CD4-positive, alpha-beta T cell (primary cell): ENCODE measurements at regions not wholly inside any gene's neighbourhood (a gene's known extent, or its start where the extent isn't known, plus 50 kb on each side); places are given as distances from the start of the nearest gene placed in this dataset.

Experiments used
- ATAC-seq: fragments of 200-7000 bp; cut with Tn5 transposase; one replicate; pipeline ENCODE4 v1.10.0; 2022; ENCODE audit warnings: mild to moderate bottlenecking; ENCODE audit not compliant: poor library complexity
- CTCF ChIA-PET: fragments of 350-600 bp; sonication (Branson Sonifier 250); formaldehyde crosslinking; loops from one replicate; lab custom pipeline; 2021; ENCODE audit warnings: antibody characterized with exemption, inconsistent platforms; lab: Charles Lee
- POLR2A ChIA-PET: fragments of 350-600 bp; sonication (Branson Sonifier 250); formaldehyde crosslinking; loops from one replicate; lab custom pipeline; 2021; ENCODE audit warnings: antibody characterized with exemption, inconsistent platforms; lab: Charles Lee
- DNase-seq, 14 experiments: peaks; one replicate each; pipeline ENCODE4 v3.0.0-alpha.2; 2013 to 2020; ENCODE audit warnings: mixed read lengths in 2 of 14
- H3K27ac ChIP-seq, 2 donors: one replicate each; pipeline versions ENCODE4 v1.5.1 to v1.7.0; 2013; ENCODE audit warnings: low read length in 2 of 2, low read depth in 1 of 2, mild to moderate bottlenecking in 1 of 2
- H3K27me3 ChIP-seq, 2 experiments: 1 replicate in 1 of 2; 2 replicates in 1 of 2; pipeline versions ENCODE4 v1.6.1 to v1.7.0; 2013; ENCODE audit warnings: low read length in 2 of 2, control low read depth in 1 of 2, mild to moderate bottlenecking in 1 of 2, moderate library complexity in 1 of 2; ENCODE audit not compliant: insufficient read depth in 2 of 2, control insufficient read depth in 1 of 2
- H3K36me3 ChIP-seq: one replicate; pipeline ENCODE4 v1.6.1; 2013; ENCODE audit warnings: low read length, control low read depth; ENCODE audit not compliant: insufficient read depth
- H3K4me1 ChIP-seq: one replicate; pipeline ENCODE4 v1.6.1; 2013; ENCODE audit warnings: low read length, control low read depth; ENCODE audit not compliant: insufficient read depth
- H3K4me3 ChIP-seq: one replicate; pipeline ENCODE4 v1.5.1; 2013; ENCODE audit warnings: mild to moderate bottlenecking, low read length, moderate library complexity
- H3K9me3 ChIP-seq, 2 experiments: 1 replicate in 1 of 2; 2 replicates in 1 of 2; pipeline versions ENCODE4 v1.6.1 to v1.7.0; 2013; ENCODE audit warnings: low read length in 2 of 2, mild to moderate bottlenecking in 2 of 2, control low read depth in 1 of 2, moderate library complexity in 1 of 2; ENCODE audit not compliant: control insufficient read depth in 1 of 2, insufficient read depth in 1 of 2
- H3K27ac Mint-ChIP-seq: one replicate; pipeline ENCODE4 v1.8.0; 2020; ENCODE audit warnings: mixed read lengths
- H3K27me3 Mint-ChIP-seq: one replicate; pipeline ENCODE4 v1.8.0; 2021; ENCODE audit warnings: mixed read lengths
- H3K36me3 Mint-ChIP-seq: one replicate; pipeline ENCODE4 v1.8.0; 2021; ENCODE audit warnings: low read depth, mixed read lengths
- H3K4me1 Mint-ChIP-seq: one replicate; pipeline ENCODE4 v1.8.0; 2021; ENCODE audit warnings: low read depth, mixed read lengths
- H3K4me3 Mint-ChIP-seq: one replicate; pipeline ENCODE4 v1.8.0; 2020; ENCODE audit warnings: mild to moderate bottlenecking, mixed read lengths
- H3K9me3 Mint-ChIP-seq: one replicate; pipeline ENCODE4 v1.8.0; 2020; ENCODE audit warnings: mixed read lengths
- intact Hi-C, 2 experiments: fragments of 100-400 bp; cut with DNase I in 1 of 2; cut with micrococcal nuclease in 1 of 2; formaldehyde crosslinking; loops; one replicate each; pipeline versions ENCODE4 v1.15.1 to v1.9.0; 2023 to 2025; cut with DNase I, micrococcal nuclease
- TF ChIP-seq, protein P1 (sequence below): fragments of 200-600 bp; IDR thresholded peaks from one replicate; pipeline ENCODE4 v1.8.0; 2022; ENCODE audit warnings: antibody characterized with exemption, mild to moderate bottlenecking

DNA sequence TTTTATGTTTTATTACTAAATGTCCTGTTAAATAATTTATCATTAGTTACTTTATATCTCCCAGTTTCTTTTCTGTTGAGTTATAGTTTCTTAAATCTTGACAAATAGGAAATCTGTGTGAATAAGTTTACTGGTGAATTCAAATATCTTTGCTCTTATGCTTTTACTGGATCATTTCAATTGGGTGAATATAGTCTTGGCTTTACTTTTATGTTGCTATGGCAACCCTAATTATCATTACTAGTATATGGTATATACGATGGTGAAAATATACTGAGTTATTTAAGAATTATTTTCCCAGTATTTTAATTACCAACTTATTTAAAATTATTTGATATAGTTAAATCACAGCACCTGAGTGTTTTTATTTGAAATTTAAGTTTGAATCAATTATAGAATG is 363.0 kb downstream of the CDH10 start:
- no peak overlapping the region for H3K4me3 ChIP-seq
- DNase-seq: no peak
- Mint-ChIP-seq H3K36me3 (no peaks in the 10 kb centered on the region), H3K4me3 (no peak overlapping the region), H3K27me3 (no peaks in the 10 kb centered on the region), H3K4me1 (no peaks in the 10 kb centered on the region), H3K9me3 (peaks cover 12% of the 10 kb centered on the region), H3K27ac (no peak overlapping the region)
- TF ChIP-seq, protein P1, sequence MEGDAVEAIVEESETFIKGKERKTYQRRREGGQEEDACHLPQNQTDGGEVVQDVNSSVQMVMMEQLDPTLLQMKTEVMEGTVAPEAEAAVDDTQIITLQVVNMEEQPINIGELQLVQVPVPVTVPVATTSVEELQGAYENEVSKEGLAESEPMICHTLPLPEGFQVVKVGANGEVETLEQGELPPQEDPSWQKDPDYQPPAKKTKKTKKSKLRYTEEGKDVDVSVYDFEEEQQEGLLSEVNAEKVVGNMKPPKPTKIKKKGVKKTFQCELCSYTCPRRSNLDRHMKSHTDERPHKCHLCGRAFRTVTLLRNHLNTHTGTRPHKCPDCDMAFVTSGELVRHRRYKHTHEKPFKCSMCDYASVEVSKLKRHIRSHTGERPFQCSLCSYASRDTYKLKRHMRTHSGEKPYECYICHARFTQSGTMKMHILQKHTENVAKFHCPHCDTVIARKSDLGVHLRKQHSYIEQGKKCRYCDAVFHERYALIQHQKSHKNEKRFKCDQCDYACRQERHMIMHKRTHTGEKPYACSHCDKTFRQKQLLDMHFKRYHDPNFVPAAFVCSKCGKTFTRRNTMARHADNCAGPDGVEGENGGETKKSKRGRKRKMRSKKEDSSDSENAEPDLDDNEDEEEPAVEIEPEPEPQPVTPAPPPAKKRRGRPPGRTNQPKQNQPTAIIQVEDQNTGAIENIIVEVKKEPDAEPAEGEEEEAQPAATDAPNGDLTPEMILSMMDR: no peak
- ChIA-PET POLR2A (no interaction called here), CTCF (no interaction called here)
- no peaks in the 10 kb centered on the region for H3K36me3 ChIP-seq
- ATAC-seq: no peak
- intact Hi-C loops: no loop called here
- no peaks in the 10 kb centered on the region for H3K4me1 ChIP-seq
- H3K27ac ChIP-seq: no peak overlapping the region
- peaks cover 0 to 7% of the 10 kb centered on the region in 2 experiments for H3K9me3 ChIP-seq
- no peaks in the 10 kb centered on the region for H3K27me3 ChIP-seq

DNA sequence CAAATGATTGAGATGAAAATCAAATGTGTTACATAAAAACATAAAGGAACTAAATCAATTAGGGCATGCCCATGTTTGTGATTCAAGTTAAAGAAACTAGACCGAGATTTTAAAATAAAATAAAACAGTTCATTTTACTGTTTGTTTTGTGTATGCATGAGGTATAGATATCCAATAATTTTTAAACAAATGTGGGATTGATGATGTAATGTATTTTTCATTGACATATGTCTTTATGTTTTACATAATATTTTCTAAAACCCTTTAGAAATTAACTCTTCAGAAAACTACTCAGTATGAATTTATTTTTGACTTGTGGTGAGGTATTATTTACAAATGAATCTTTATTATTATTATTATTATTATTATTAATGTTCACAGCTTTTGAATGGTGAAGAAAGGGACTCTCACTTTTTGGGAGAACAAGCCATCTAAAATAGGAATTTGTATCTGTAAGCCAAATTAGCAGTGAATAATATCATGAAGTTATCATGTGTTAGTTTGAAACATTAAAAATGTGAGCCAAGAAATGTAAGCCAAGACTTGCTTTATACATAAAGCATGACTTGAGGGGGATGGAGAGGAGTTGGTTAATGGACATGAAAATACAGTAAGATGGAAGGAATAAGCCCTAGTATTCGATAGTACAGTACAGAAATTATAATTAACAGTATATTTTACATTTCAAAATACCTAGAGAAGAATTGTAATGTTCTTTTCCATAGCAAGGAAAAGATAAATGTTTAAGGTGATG is 355.0 kb downstream of the CDH10 start:
- Mint-ChIP-seq H3K9me3 (no peaks in the 10 kb centered on the region), H3K36me3 (no peaks in the 10 kb centered on the region), H3K27me3 (no peaks in the 10 kb centered on the region), H3K4me3 (no peak overlapping the region), H3K4me1 (no peaks in the 10 kb centered on the region), H3K27ac (no peak overlapping the region)
- intact Hi-C loops: no loop called here
- ChIA-PET CTCF (no interaction called here), POLR2A (no interaction called here)
- Histone ChIP-seq H3K4me3 (no peak overlapping the region), H3K4me1 (no peaks in the 10 kb centered on the region), H3K27ac (no peak overlapping the region), H3K9me3 (peaks cover 0 to 5% of the 10 kb centered on the region in 2 experiments), H3K36me3 (no peaks in the 10 kb centered on the region), H3K27me3 (no peaks in the 10 kb centered on the region)
- ATAC-seq: no peak
- no peak for DNase-seq
- TF ChIP-seq, protein P1: no peak

DNA sequence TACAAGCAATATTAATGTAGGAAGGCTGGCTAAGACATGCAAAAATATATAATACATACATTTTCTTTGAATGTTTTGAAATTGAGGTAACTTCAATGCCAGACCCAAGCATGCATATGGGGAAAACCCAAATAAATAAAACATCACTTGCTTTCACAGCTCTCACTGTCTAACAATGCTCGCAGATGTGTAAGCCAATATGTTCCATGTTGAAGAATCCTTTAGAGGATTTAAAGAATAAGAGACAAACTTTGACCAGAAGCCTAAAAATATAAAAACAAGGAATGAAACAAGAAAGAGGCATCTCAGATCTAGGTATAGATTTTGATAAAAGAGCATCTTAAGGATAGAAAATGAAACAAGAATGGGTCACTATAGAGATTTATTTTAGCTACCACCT is 354.2 kb downstream of the CDH10 start:
- POLR2A ChIA-PET: no interaction called here
- CTCF ChIA-PET: no interaction called here
- Mint-ChIP-seq H3K27me3 (no peaks in the 10 kb centered on the region), H3K36me3 (no peaks in the 10 kb centered on the region), H3K4me3 (no peak overlapping the region), H3K27ac (no peak overlapping the region), H3K4me1 (no peaks in the 10 kb centered on the region), H3K9me3 (peaks cover 5% of the 10 kb centered on the region)
- Histone ChIP-seq H3K27ac (no peak overlapping the region), H3K4me1 (no peaks in the 10 kb centered on the region), H3K4me3 (no peak overlapping the region), H3K36me3 (no peaks in the 10 kb centered on the region), H3K9me3 (peaks cover 0 to 8% of the 10 kb centered on the region in 2 experiments), H3K27me3 (no peaks in the 10 kb centered on the region)
- intact Hi-C loops: no loop called here
- TF ChIP-seq, protein P1: no peak
- DNase-seq (no peak), ATAC-seq (no peak)
